Epithelial cell of proximal tubule (primary cell): ENCODE measurements at regions not wholly inside any gene's neighbourhood (a gene's known extent, or its start where the extent isn't known, plus 50 kb on each side); places are given as distances from the start of the nearest gene placed in this dataset.

Experiments used
- DNase-seq: peaks from one replicate; pipeline ENCODE4 v3.0.0-alpha.2; 2011; ENCODE audit warnings: low read depth
- H3K4me3 ChIP-seq: 2 replicates; pipeline ENCODE4 v1.5.1; 2011; ENCODE audit warnings: low read depth, mild to moderate bottlenecking, low read length
- TF ChIP-seq, protein P1 (sequence below): conservative IDR thresholded peaks from 2 replicates; pipeline ENCODE4 v1.5.1; 2012; ENCODE audit warnings: low read depth, mild to moderate bottlenecking, low read length

DNA sequence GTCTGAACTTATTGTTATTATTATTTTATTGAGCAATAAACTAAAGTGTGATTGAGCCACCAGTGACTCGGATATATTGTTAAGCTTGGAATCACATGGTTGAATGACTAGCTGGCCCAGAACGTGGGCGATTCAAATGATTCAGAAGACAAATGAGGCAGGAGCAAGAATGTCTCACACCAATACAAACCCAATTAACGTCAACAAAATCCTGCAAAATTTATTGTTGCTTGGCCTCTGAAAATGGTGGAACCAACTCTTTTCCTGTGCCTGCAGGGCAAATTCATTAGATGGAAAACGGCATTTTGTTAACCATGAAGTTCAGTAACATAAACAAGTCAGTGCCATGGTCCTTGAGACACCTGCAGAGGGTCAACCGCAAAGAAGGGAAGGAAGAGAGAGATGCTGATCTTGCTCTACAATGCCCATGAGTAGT, 482.0 kb downstream of the SETD4 start:
- DNase-seq: peak; percentile 59

DNA sequence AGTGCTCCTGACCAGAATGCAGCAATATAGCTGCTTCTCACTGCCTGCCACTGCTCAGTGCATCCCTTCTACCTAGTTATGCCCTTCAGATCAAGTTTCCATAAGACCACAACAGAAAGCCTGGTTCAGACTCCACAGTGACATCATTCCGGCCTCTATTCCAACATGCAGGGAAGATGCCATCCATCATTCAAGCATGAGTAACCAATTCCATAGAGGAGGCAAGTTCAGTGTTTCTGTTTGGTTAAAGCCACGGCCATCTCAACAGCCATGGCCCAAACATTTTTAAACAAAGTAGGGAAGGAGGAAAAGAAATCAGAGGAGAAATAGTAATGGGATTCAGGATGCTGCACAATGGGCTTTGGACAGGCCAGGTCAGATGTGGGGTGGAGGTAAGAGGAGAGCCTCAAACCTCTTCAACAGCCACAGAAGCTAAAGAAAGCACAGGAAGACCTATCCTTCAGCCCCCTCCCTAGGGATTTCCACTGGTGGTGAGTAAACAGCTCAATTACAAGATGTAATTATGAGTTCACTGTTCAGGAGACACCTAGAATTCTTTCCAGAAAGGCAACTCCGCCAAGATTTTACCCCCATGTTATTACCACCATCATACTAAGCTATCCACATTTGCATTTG, 484.9 kb downstream of the SETD4 start:
- no peak for DNase-seq
- H3K4me3 ChIP-seq: no peak overlapping the region
- TF ChIP-seq, protein P1, sequence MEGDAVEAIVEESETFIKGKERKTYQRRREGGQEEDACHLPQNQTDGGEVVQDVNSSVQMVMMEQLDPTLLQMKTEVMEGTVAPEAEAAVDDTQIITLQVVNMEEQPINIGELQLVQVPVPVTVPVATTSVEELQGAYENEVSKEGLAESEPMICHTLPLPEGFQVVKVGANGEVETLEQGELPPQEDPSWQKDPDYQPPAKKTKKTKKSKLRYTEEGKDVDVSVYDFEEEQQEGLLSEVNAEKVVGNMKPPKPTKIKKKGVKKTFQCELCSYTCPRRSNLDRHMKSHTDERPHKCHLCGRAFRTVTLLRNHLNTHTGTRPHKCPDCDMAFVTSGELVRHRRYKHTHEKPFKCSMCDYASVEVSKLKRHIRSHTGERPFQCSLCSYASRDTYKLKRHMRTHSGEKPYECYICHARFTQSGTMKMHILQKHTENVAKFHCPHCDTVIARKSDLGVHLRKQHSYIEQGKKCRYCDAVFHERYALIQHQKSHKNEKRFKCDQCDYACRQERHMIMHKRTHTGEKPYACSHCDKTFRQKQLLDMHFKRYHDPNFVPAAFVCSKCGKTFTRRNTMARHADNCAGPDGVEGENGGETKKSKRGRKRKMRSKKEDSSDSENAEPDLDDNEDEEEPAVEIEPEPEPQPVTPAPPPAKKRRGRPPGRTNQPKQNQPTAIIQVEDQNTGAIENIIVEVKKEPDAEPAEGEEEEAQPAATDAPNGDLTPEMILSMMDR: no peak

More for the DNA sequence above, 482.0 kb downstream of the SETD4 start:
- no peak overlapping the region for H3K4me3 ChIP-seq
- TF ChIP-seq, protein P1: no peak

DNA sequence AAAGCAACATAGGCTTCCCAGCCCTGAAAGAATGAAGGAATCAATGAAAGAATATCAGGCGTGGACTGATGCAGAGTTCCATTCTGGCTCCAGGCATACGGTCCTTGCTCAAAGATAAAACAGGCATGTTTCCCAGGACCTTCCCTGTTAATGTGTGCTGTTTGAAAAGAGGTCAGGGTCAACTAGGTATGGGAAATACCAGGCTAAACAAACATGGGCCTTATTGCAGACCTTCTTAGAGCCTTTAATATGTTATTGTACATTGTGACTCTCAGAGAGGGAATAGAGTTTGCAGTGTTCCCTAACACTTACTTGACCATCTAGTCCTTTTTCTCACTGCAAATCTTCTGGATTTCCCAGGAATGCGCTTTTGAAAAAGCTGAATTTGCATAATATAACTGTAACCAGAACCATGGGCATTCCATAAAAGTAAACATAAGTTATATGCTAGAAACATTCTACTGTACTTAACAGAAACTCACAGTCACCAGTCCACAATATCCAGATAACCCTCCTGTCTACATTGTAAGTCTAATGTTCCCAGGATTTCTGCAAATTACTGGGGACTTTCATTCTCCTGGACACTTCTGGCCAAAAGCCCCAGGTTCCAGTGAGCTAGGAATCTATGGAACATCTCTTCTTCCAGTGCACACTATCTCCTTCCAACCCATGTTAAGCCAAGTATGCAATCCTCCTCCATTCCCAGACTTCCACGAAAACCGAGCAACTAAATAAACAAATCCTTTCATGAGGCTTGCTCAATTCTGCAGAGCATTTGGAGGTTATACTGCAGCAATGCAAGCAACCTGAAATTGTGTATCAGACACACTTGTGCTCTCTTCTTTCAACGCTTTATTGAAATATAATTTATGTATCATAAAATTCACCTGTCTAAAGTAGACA, 486.6 kb downstream of the SETD4 start:
- DNase-seq: no peak
- H3K4me3 ChIP-seq: no peak overlapping the region
- TF ChIP-seq, protein P1: no peak

DNA sequence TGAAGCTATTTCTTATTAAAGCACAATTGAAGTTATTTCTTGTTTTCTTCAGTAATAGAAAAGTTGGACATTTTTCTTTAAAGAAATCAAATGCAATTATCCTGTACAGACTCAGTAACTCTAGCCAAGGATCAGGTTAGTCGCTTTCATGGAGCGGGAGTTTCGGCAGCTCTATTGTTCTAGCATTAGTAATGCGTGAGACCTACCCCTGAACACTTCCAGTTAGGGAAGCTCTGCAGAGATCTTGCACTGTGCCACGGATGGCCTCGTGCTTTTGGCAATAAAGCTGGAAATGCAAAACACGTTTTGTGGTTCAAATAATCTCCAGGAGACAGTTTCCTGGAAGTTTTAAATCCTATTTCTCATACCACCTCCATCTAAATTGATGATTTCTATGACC, 488.4 kb downstream of the SETD4 start:
- TF ChIP-seq, protein P1: no peak
- H3K4me3 ChIP-seq: no peak overlapping the region
- DNase-seq: no peak

DNA sequence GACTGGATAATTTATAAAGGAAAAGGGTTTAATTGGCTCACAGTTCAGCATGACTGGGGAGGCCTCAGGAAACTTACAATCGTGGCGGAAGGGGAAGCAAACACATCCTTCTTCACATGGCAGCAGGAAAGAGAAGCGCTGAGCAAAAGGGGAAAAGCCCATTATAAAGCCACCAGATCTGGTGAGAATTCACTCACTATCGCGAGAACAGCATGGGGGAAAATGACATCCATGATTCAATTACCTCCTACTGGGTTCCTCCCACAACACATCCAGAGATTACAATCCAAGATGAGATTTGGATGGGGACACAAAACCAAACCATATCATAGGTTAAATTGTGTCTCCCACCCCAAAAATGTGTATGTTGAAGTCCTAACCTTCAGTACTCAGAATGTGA, 491.7 kb downstream of the SETD4 start:
- no peak overlapping the region for H3K4me3 ChIP-seq
- no peak for DNase-seq
- TF ChIP-seq, protein P1: no peak

DNA sequence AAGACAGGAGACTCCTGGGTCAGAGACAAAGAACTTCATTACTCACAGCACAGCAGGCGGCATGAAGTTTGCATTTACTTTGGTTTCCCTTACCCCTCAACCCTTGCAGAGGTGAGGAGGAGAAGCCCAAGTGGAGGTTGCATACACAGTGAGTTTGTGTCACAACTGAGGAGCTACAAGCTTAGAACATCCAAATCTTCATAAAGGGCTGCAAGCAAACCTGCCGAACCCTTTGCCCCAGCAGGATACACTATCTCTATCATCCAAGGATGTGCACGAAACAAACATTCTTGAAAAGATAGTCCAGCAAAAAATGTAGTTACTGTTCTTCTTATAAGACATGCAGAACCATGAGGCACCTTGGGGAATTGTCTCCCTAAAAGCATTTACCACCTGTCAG, 493.5 kb downstream of the SETD4 start:
- DNase-seq: no peak
- TF ChIP-seq, protein P1: no peak
- H3K4me3 ChIP-seq: no peak overlapping the region
